Jurkat, Clone E6-1 (cell line): ENCODE measurements at regions not wholly inside any gene's neighbourhood (a gene's known extent, or its start where the extent isn't known, plus 50 kb on each side); places are given as distances from the start of the nearest gene placed in this dataset.

Source experiments
- DNase-seq: peaks from one replicate; pipeline ENCODE4 v3.0.0-alpha.2; 2011; ENCODE audit warnings: low read depth, low spot score
- H3K4me3 ChIP-seq: 2 replicates; pipeline ENCODE4 v1.5.1; 2011; ENCODE audit warnings: mild to moderate bottlenecking, low read length, control low read depth, moderate library complexity

GRCh38 chr3:139794469-139795265 is 116.9 kb upstream of the NMNAT3 start:
- no peak overlapping the region for H3K4me3 ChIP-seq
- no peak for DNase-seq

- no peak for DNase-seq
- H3K4me3 ChIP-seq: no peak overlapping the region
These were observed 115.6 kb upstream of the NMNAT3 start for GRCh38 chr3:139793408-139793807.

- DNase-seq: no peak
- H3K4me3 ChIP-seq: no peak overlapping the region
These were observed 102.8 kb upstream of the NMNAT3 start for GRCh38 chr3:139780593-139780992.

- no peak for DNase-seq
- H3K4me3 ChIP-seq: no peak overlapping the region
These were observed 101.0 kb upstream of the NMNAT3 start for GRCh38 chr3:139778682-139779233.

- no peak for DNase-seq
- H3K4me3 ChIP-seq: no peak overlapping the region
These were observed 97.0 kb upstream of the NMNAT3 start for GRCh38 chr3:139774560-139775302.

- DNase-seq: no peak
These were observed 95.0 kb upstream of the NMNAT3 start for GRCh38 chr3:139772539-139773500.

GRCh38 chr3:139771331-139771730 is 93.6 kb upstream of the NMNAT3 start:
- no peak overlapping the region for H3K4me3 ChIP-seq
- DNase-seq: no peak

More at GRCh38 chr3:139772539-139773500, 95.0 kb upstream of the NMNAT3 start:
- H3K4me3 ChIP-seq: no peak overlapping the region

GRCh38 chr3:139770577-139770976 is 92.8 kb upstream of the NMNAT3 start:
- no peak for DNase-seq
- H3K4me3 ChIP-seq: no peak overlapping the region

- no peak for DNase-seq
- no peak overlapping the region for H3K4me3 ChIP-seq
These were observed 92.0 kb upstream of the NMNAT3 start for GRCh38 chr3:139769796-139770195.

GRCh38 chr3:139764936-139765335 is 87.2 kb upstream of the NMNAT3 start:
- DNase-seq: no peak
- no peak overlapping the region for H3K4me3 ChIP-seq

- no peak overlapping the region for H3K4me3 ChIP-seq
- peak; percentile 45 for DNase-seq
These were observed 86.5 kb upstream of the NMNAT3 start for GRCh38 chr3:139764069-139764905.

GRCh38 chr3:139762302-139762701 is 84.5 kb upstream of the NMNAT3 start:
- no peak overlapping the region for H3K4me3 ChIP-seq
- DNase-seq: no peak

- H3K4me3 ChIP-seq: no peak overlapping the region
- no peak for DNase-seq
These were observed 81.7 kb upstream of the NMNAT3 start for GRCh38 chr3:139759470-139759869.

- H3K4me3 ChIP-seq: no peak overlapping the region
- DNase-seq: no peak
These were observed 81.0 kb upstream of the NMNAT3 start for GRCh38 chr3:139758654-139759291.

- no peak for DNase-seq
- H3K4me3 ChIP-seq: no peak overlapping the region
These were observed 79.8 kb upstream of the NMNAT3 start for GRCh38 chr3:139757448-139758030.

GRCh38 chr3:139756529-139757103 is 78.8 kb upstream of the NMNAT3 start:
- no peak for DNase-seq
- no peak overlapping the region for H3K4me3 ChIP-seq

- DNase-seq: no peak
- no peak overlapping the region for H3K4me3 ChIP-seq
These were observed 77.8 kb upstream of the NMNAT3 start for GRCh38 chr3:139755551-139755950.
